ENCODE measurements at regions not wholly inside any gene's neighbourhood (a gene's known extent, or its start where the extent isn't known, plus 50 kb on each side); places are given as distances from the start of the nearest gene placed in this dataset.

GRCh38 chr11:80620867-80621266 lies 1180.0 kb upstream of the TENM4 start:
- no peak for DNase-seq

- no peak for DNase-seq
Measured at GRCh38 chr11:80617156-80617555, 1176.3 kb upstream of the TENM4 start.

- DNase-seq, result no peak
Measured at GRCh38 chr11:80616070-80616800, 1175.4 kb upstream of the TENM4 start.

- DNase-seq, result no peak
Measured at GRCh38 chr11:80613655-80614054, 1172.8 kb upstream of the TENM4 start.

GRCh38 chr11:80610516-80610915 lies 1169.7 kb upstream of the TENM4 start:
- DNase-seq, result no peak

GRCh38 chr11:80603472-80603871 lies 1162.6 kb upstream of the TENM4 start:
- DNase-seq, result no peak

- no peak for DNase-seq
Measured at GRCh38 chr11:80598905-80599304, 1158.1 kb upstream of the TENM4 start.

- no peak for DNase-seq
Measured at GRCh38 chr11:80596291-80596810, 1155.5 kb upstream of the TENM4 start.

- DNase-seq, result no peak
Measured at GRCh38 chr11:80595011-80595410, 1154.2 kb upstream of the TENM4 start.

- no peak for DNase-seq
Measured at GRCh38 chr11:80593648-80594374, 1153.0 kb upstream of the TENM4 start.

- DNase-seq, result no peak
Measured at GRCh38 chr11:80592546-80592945, 1151.7 kb upstream of the TENM4 start.

GRCh38 chr11:80587906-80588305 lies 1147.1 kb upstream of the TENM4 start:
- DNase-seq, result no peak

- DNase-seq, result no peak
Measured at GRCh38 chr11:80586464-80586863, 1145.6 kb upstream of the TENM4 start.

- no peak for DNase-seq
Measured at GRCh38 chr11:80584661-80585060, 1143.8 kb upstream of the TENM4 start.

GRCh38 chr11:80569832-80570231 lies 1129.0 kb upstream of the TENM4 start:
- no peak for DNase-seq

GRCh38 chr11:80565231-80565630 lies 1124.4 kb upstream of the TENM4 start:
- no peak for DNase-seq

- no peak for DNase-seq
Measured at GRCh38 chr11:80562523-80563125, 1121.8 kb upstream of the TENM4 start.

- no peak for DNase-seq
Measured at GRCh38 chr11:80559942-80560341, 1119.1 kb upstream of the TENM4 start.

GRCh38 chr11:80553565-80553964 lies 1112.7 kb upstream of the TENM4 start:
- DNase-seq, result no peak

GRCh38 chr11:80542704-80543103 lies 1101.9 kb upstream of the TENM4 start:
- no peak for DNase-seq

GRCh38 chr11:80538040-80538439 lies 1097.2 kb upstream of the TENM4 start:
- no peak for DNase-seq

- DNase-seq, result no peak
Measured at GRCh38 chr11:80533463-80533862, 1092.6 kb upstream of the TENM4 start.

GRCh38 chr11:80532633-80533232 lies 1091.9 kb upstream of the TENM4 start:
- no peak for DNase-seq

GRCh38 chr11:80529726-80530125 lies 1088.9 kb upstream of the TENM4 start:
- DNase-seq, result no peak

All from NCI-H524 treated with DMSO at 0.1 percent for 48 hours (cell line).